GM19351 (cell line): ENCODE measurements at regions not wholly inside any gene's neighbourhood (a gene's known extent, or its start where the extent isn't known, plus 50 kb on each side); places are given as distances from the start of the nearest gene placed in this dataset.
"Not testable (repeated sequence)": the region's sequence is repeated elsewhere in the genome, so short reads cannot be mapped to it uniquely, and the experiment has no call there.

ENCODE experiments used
- ATAC-seq: cut with Tn5 transposase; IDR thresholded peaks from one replicate; pipeline ENCODE4 v1.9.1; 2021; ENCODE audit warnings: mild to moderate bottlenecking, moderate library complexity; ENCODE audit not compliant: unreplicated experiment

- no peak for ATAC-seq
Measured at GRCh38 chr1:232357416-232357815, 272.5 kb downstream of the SIPA1L2 start.

GRCh38 chr1:232355162-232356006 lies 274.5 kb downstream of the SIPA1L2 start:
- no peak for ATAC-seq

- ATAC-seq, result no peak
Measured at GRCh38 chr1:232353001-232353400, 276.9 kb downstream of the SIPA1L2 start.

GRCh38 chr1:232352366-232352765 lies 277.6 kb downstream of the SIPA1L2 start:
- ATAC-seq, result no peak

- no peak for ATAC-seq
Measured at GRCh38 chr1:232351335-232351734, 278.6 kb downstream of the SIPA1L2 start.

- ATAC-seq, result no peak
Measured at GRCh38 chr1:232346844-232347243, 283.1 kb downstream of the SIPA1L2 start.

GRCh38 chr1:232344791-232345399 lies 285.0 kb downstream of the SIPA1L2 start:
- no peak for ATAC-seq

- not testable (repeated sequence) for ATAC-seq
Measured at GRCh38 chr1:232344186-232344585, 285.7 kb downstream of the SIPA1L2 start.

GRCh38 chr1:232340446-232340845 lies 289.5 kb downstream of the SIPA1L2 start:
- no peak for ATAC-seq

GRCh38 chr1:232339073-232339472 lies 290.9 kb downstream of the SIPA1L2 start:
- ATAC-seq, result no peak

GRCh38 chr1:232335741-232336293 lies 294.1 kb downstream of the SIPA1L2 start:
- ATAC-seq, result no peak

- ATAC-seq, result no peak
Measured at GRCh38 chr1:232335261-232335660, 294.7 kb downstream of the SIPA1L2 start.

GRCh38 chr1:232334811-232335210 lies 295.1 kb downstream of the SIPA1L2 start:
- ATAC-seq, result no peak

GRCh38 chr1:232334246-232334645 lies 295.7 kb downstream of the SIPA1L2 start:
- no peak for ATAC-seq

- ATAC-seq, result no peak
Measured at GRCh38 chr1:232333419-232333767, 296.5 kb downstream of the SIPA1L2 start.

- not testable (repeated sequence) for ATAC-seq
Measured at GRCh38 chr1:232332710-232333418, 297.1 kb downstream of the SIPA1L2 start.

GRCh38 chr1:232329103-232329813 lies 300.7 kb downstream of the SIPA1L2 start:
- no peak for ATAC-seq

- ATAC-seq, result no peak
Measured at GRCh38 chr1:232328486-232329102, 301.3 kb downstream of the SIPA1L2 start.

GRCh38 chr1:232327899-232328298 lies 302.0 kb downstream of the SIPA1L2 start:
- ATAC-seq, result no peak

- no peak for ATAC-seq
Measured at GRCh38 chr1:232327269-232327668, 302.7 kb downstream of the SIPA1L2 start.
